Adrenal gland (tissue), 5 donors: ENCODE measurements at regions not wholly inside any gene's neighbourhood (a gene's known extent, or its start where the extent isn't known, plus 50 kb on each side); places are given as distances from the start of the nearest gene placed in this dataset.

Source experiments
- CTCF ChIP-seq, 6 experiments: fragments of 450-650 bp in 4 of 6; fragments of 200-600 bp in 2 of 6; sonication (generic) in 1 of 6; IDR thresholded peaks; 1 replicate in 5 of 6; 2 replicates in 1 of 6; pipeline versions ENCODE4 v1.5.1 to v1.8.0; 2016 to 2021; ENCODE audit warnings: antibody characterized with exemption in 6 of 6, mild to moderate bottlenecking in 2 of 6, moderate library complexity in 1 of 6
- POLR2A ChIP-seq, 2 donors: fragments of 450-650 bp; IDR thresholded peaks; one replicate each; pipeline ENCODE4 v1.6.1; 2017; ENCODE audit warnings: antibody characterized with exemption in 2 of 2, mild to moderate bottlenecking in 2 of 2, moderate library complexity in 1 of 2
- donor health status: DM: no; HTN: no; CAD: no.

- TF ChIP-seq CTCF (IDR thresholded peaks at IDR 0.05) = no peak
- no peak for TF ChIP-seq POLR2A (IDR thresholded peaks at IDR 0.05)
Observed at GRCh38 chr10:25815999-25816768, 117.8 kb upstream of the MYO3A start.
